GM12878 (cell line): ENCODE measurements at regions not wholly inside any gene's neighbourhood (a gene's known extent, or its start where the extent isn't known, plus 50 kb on each side); places are given as distances from the start of the nearest gene placed in this dataset.

Experiments used
- ATAC-seq: fragments of 200-7000 bp; cut with Tn5 transposase; 3 replicates; pipeline ENCODE4 v1.9.1; 2020; ENCODE audit warnings: mild to moderate bottlenecking, moderate library complexity
- BruUV-seq: library from RNA; stranded (reverse); fragments of 400-500 nt; replicated peaks from 2 replicates; lab custom pipeline; 2021; lab: Mats Ljungman, UMichigan
- CTCF ChIA-PET: fragments of 300-600 bp; sonication (Branson Sonifier 250); formaldehyde crosslinking; extraction: SDS; loops from one replicate; lab custom pipeline; 2021; ENCODE audit warnings: inconsistent platforms; lab: Yijun Ruan, JAX
- POLR2A ChIA-PET: fragments of 350-600 bp; formaldehyde crosslinking; extraction: SDS; loops from one replicate; lab custom pipeline; 2021; ENCODE audit warnings: inconsistent platforms; lab: Charles Lee
- RAD21 ChIA-PET: fragments of 300-600 bp; sonication (Branson Sonifier 250); formaldehyde crosslinking; loops from one replicate; lab custom pipeline; 2023; ENCODE audit warnings: antibody characterized with exemption; ENCODE audit not compliant: unreplicated experiment; lab: Charles Lee
- SMC1A ChIA-PET: fragments of 300-600 bp; sonication (Branson Sonifier 250); formaldehyde crosslinking; loops from one replicate; lab custom pipeline; 2023; ENCODE audit not compliant: unreplicated experiment, uncharacterized antibody; lab: Charles Lee
- DNase-seq: peaks from one replicate; pipeline ENCODE4 v3.0.0-alpha.2; 2011; ENCODE audit warnings: low read depth, low spot score
- FAIRE-seq: peaks from 3 replicates; lab custom pipeline; 2011; peaks lifted over from hg19 to GRCh38; lab: Jason Lieb, UNC
- H2AFZ ChIP-seq: 2 replicates; pipeline ENCODE4 v1.6.0; 2011; ENCODE audit warnings: low read depth, low read length, control low read depth; ENCODE audit not compliant: control insufficient read depth
- H3K27ac ChIP-seq: 2 replicates; pipeline ENCODE4 v1.5.1; 2011; ENCODE audit warnings: control low read depth; ENCODE audit not compliant: control insufficient read depth, insufficient read depth
- H3K27me3 ChIP-seq, 2 experiments: replicated peaks in 1 of 2; 2 replicates each; pipeline versions ENCODE4 v1.6.0 to v1.6.1; 2011; ENCODE audit warnings: low read length in 1 of 2; ENCODE audit not compliant: control insufficient read depth in 2 of 2, insufficient read depth in 2 of 2
- H3K36me3 ChIP-seq, 2 experiments: 2 replicates each; pipeline ENCODE4 v1.5.1; 2011; ENCODE audit warnings: low read length in 1 of 2; ENCODE audit not compliant: control insufficient read depth in 2 of 2, insufficient read depth in 2 of 2
- H3K4me1 ChIP-seq: 2 replicates; pipeline ENCODE4 v1.6.1; 2011; ENCODE audit warnings: mild to moderate bottlenecking, low read length, moderate library complexity, mixed read lengths; ENCODE audit not compliant: control insufficient read depth, insufficient read depth
- H3K4me2 ChIP-seq: 2 replicates; pipeline ENCODE4 v1.6.0; 2011; ENCODE audit warnings: control low read depth; ENCODE audit not compliant: control insufficient read depth, insufficient read depth
- H3K4me3 ChIP-seq: fragments of 200-600 bp; sonication (generic); 2 replicates; pipeline ENCODE4 v1.5.1; 2016
- H3K79me2 ChIP-seq: 2 replicates; pipeline ENCODE4 v1.6.0; 2011; ENCODE audit warnings: low read length; ENCODE audit not compliant: control insufficient read depth, insufficient read depth
- H3K9ac ChIP-seq: 2 replicates; pipeline ENCODE4 v1.8.0; 2011; ENCODE audit warnings: low read length, control low read depth, mixed read lengths; ENCODE audit not compliant: control insufficient read depth, insufficient read depth
- H3K9me3 ChIP-seq: replicated peaks from 3 replicates; pipeline ENCODE4 v1.5.1; 2011; ENCODE audit warnings: mild to moderate bottlenecking, low read length; ENCODE audit not compliant: control insufficient read depth, insufficient read depth
- H4K20me1 ChIP-seq: 2 replicates; pipeline ENCODE4 v1.6.0; 2011; ENCODE audit not compliant: control insufficient read depth, insufficient read depth
- ATF2 ChIP-seq: IDR thresholded peaks from 2 replicates; pipeline ENCODE4 v1.6.1; 2012; ENCODE audit warnings: low read length, inconsistent platforms
- ATF7 ChIP-seq: fragments of 450-650 bp; IDR thresholded peaks from 2 replicates; pipeline ENCODE4 v1.6.1; 2016; ENCODE audit warnings: low read depth, mild to moderate bottlenecking
- CEBPZ ChIP-seq: fragments of 150-350 bp; IDR thresholded peaks from 2 replicates; pipeline ENCODE4 v1.6.1; 2016; ENCODE audit warnings: low read depth, low read length
- IRF3 ChIP-seq: fragments of 450-650 bp; IDR thresholded peaks from 2 replicates; pipeline ENCODE4 v1.6.1; 2014; ENCODE audit warnings: mild to moderate bottlenecking
- KDM1A ChIP-seq: fragments of 200-600 bp; sonication (generic); IDR thresholded peaks from 2 replicates; pipeline ENCODE4 v1.6.1; 2016; ENCODE audit warnings: borderline replicate concordance
- MEF2B ChIP-seq: fragments of 450-650 bp; IDR thresholded peaks from 2 replicates; pipeline ENCODE4 v1.6.1; 2018; ENCODE audit warnings: mild to moderate bottlenecking, moderate library complexity; ENCODE audit not compliant: partially characterized antibody, poor library complexity, severe bottlenecking
- RAD51 ChIP-seq: fragments of 450-650 bp; IDR thresholded peaks from 2 replicates; pipeline ENCODE4 v1.6.1; 2016; ENCODE audit warnings: moderate library complexity, mild to moderate bottlenecking, inconsistent platforms
- RBBP5 ChIP-seq: fragments of 200-600 bp; sonication (generic); conservative IDR thresholded peaks from 2 replicates; pipeline ENCODE4 v1.6.1; 2016
- SMARCA5 ChIP-seq: fragments of 450-650 bp; IDR thresholded peaks from 2 replicates; pipeline ENCODE4 v1.6.1; 2017; ENCODE audit warnings: mild to moderate bottlenecking
- ZBED1 ChIP-seq: IDR thresholded peaks from 2 replicates; pipeline ENCODE4 v1.6.1; 2016; ENCODE audit warnings: borderline replicate concordance
- WGBS: methylation state at CpG from one replicate; pipeline ENCODE4 v1.1.6; 2016; ENCODE audit warnings: low lambda C conversion rate; ENCODE audit not compliant: insufficient replicate concordance, insufficient coverage; ENCODE audit errors: missing lambda C conversion rate; 5-methylcytosine and 5-hydroxymethylcytosine counted together
- in situ Hi-C: fragments of 300-500 bp; cut with MboI; formaldehyde crosslinking; loops from 9 replicates; pipeline ENCODE4 v1.14.3; 2018; ENCODE audit warnings: mixed read lengths
- intact Hi-C: fragments of 100-400 bp; cut with micrococcal nuclease; formaldehyde crosslinking; loops from one replicate; pipeline ENCODE4 v1.14.2; 2022; ENCODE audit not compliant: unreplicated experiment
- TF ChIP-seq, protein P1 (sequence below): IDR thresholded peaks from 2 replicates; pipeline ENCODE4 v1.6.1; 2012; ENCODE audit warnings: low read depth, low read length, improper control_type of control experiment

DNA sequence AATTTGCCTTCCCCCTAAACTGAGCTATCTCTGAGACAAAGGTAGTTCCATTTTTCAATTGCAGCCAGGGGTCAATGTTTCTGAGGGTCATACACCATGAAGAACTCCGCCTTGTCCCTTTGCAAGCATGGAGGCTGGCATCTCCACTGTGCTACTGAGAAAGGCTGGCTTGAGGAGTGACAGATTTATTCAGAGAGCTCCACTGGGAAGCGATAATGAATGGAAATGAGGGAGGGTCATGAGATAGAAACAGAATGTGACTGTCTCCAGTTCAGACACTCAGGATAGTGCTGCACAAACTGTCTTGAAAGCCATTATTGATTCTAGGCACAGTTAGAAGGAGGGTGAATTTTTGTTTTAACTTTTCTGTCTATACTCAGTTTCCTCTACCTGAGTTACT is 197.5 kb downstream of the ZNF326 start:
- SMC1A ChIA-PET, result no interaction called here
- no peak overlapping the region for H3K4me2 ChIP-seq
- in situ Hi-C loops, result no loop called here
- 0% methylated on average over 2 of the region's 2 CpGs for WGBS
- H3K36me3 ChIP-seq, result no peaks in the 10 kb centered on the region
- H3K79me2 ChIP-seq, result no peaks in the 10 kb centered on the region
- no peak for FAIRE-seq
- H3K9ac ChIP-seq, result no peak overlapping the region
- TF ChIP-seq KDM1A, result no peak
- POLR2A ChIA-PET, result no interaction called here
- H3K27me3 ChIP-seq, result no peaks in the 10 kb centered on the region
- DNase-seq, result no peak
- no peaks in the 10 kb centered on the region for H3K4me1 ChIP-seq
- RAD21 ChIA-PET, result no interaction called here
- no peak for ATAC-seq
- no peaks in the 10 kb centered on the region for H4K20me1 ChIP-seq
- H3K4me3 ChIP-seq, result no peak overlapping the region
- intact Hi-C loops, result no loop called here
- CTCF ChIA-PET, result no interaction called here
- no peaks in the 10 kb centered on the region for H3K9me3 ChIP-seq
- no peak overlapping the region for H2AFZ ChIP-seq
- BruUV-seq, result no TSS peak
- H3K27ac ChIP-seq, result no peak overlapping the region

GRCh38 chr1:90190523-90190922 is 195.6 kb downstream of the ZNF326 start:
- ATAC-seq (no peak), FAIRE-seq (no peak), DNase-seq (no peak)
- Histone ChIP-seq H3K9ac (no peak overlapping the region), H3K27me3 (0 out of 4 replicates have a peak, but pooled peaks cover 0 to 3% of the 10 kb centered on the region in 2 experiments), H3K9me3 (no peaks in the 10 kb centered on the region), H4K20me1 (no peaks in the 10 kb centered on the region), H2AFZ (no peak overlapping the region), H3K4me1 (no peaks in the 10 kb centered on the region), H3K4me2 (no peak overlapping the region), H3K4me3 (no peak overlapping the region), H3K27ac (no peak overlapping the region), H3K79me2 (no peaks in the 10 kb centered on the region)
- CTCF ChIA-PET, result interaction anchor here (1.2 kb wide), 1 partner anchor 9 kb away, joined by 4 read pairs; no protein-coding TSS in a partner anchor
- SMC1A ChIA-PET, result interaction anchor here (1.5 kb wide), 1 partner anchor 9 kb away, joined by 4 read pairs; no protein-coding TSS in a partner anchor
- POLR2A ChIA-PET, result no interaction called here
- no TSS peak for BruUV-seq
- RAD21 ChIA-PET, result no interaction called here
- intact Hi-C loops, result no loop called here
- TF ChIP-seq, protein P1, sequence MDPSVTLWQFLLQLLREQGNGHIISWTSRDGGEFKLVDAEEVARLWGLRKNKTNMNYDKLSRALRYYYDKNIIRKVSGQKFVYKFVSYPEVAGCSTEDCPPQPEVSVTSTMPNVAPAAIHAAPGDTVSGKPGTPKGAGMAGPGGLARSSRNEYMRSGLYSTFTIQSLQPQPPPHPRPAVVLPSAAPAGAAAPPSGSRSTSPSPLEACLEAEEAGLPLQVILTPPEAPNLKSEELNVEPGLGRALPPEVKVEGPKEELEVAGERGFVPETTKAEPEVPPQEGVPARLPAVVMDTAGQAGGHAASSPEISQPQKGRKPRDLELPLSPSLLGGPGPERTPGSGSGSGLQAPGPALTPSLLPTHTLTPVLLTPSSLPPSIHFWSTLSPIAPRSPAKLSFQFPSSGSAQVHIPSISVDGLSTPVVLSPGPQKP, result no peak
- TF ChIP-seq CEBPZ (no peak), ZBED1 (no peak), SMARCA5 (no peak), RAD51 (no peak), ATF7 (no peak), RBBP5 (no peak), MEF2B (no peak), IRF3 (no peak), ATF2 (no peak)
- TF ChIP-seq, all 136 proteins: peak for 0
- no peaks in the 10 kb centered on the region for H3K36me3 ChIP-seq
- in situ Hi-C loops, result no loop called here
